GM21515 (cell line): ENCODE measurements at regions not wholly inside any gene's neighbourhood (a gene's known extent, or its start where the extent isn't known, plus 50 kb on each side); places are given as distances from the start of the nearest gene placed in this dataset.
"Not testable (repeated sequence)": the region's sequence is repeated elsewhere in the genome, so short reads cannot be mapped to it uniquely, and the experiment has no call there.

Experiments
- ATAC-seq: cut with Tn5 transposase; IDR thresholded peaks from one replicate; pipeline ENCODE4 v1.9.1; 2021; ENCODE audit not compliant: unreplicated experiment

DNA sequence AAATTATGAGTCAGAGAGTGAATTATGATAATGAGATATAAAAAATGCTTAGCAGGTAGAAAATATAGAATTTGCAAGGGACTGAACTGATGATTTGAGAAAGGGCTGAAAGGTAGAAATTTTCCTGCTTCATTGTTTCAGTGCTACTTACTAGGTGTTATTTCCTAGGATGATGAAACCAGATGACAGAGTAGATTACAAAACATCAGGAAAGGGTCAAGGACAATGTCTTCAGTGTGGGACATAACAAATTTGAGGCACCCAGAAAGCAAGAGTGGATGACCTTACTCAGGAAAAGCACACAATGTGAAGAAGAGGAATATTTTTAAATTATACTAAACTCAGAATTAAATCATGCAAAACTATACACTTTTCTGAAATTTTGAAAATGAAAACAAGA, 102.1 kb downstream of the SHCBP1 start:
- no peak for ATAC-seq

DNA sequence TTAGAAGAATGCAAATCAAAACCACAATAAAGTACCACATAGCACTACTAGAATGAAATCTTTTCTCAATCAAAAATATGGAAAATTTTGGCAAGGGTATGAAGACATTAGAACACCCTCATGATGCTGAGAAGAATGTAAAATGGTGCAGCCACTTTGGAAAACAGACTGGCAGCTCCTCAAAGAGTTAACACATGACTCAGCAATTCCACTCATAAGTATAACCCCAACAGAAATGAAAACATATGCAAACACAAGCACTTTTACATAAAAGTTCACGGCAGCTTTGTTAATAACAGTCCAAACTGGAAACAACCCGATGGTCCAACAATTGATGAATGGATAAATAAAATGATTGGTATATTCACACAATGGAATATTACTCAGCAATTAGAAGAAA, 124.5 kb downstream of the SHCBP1 start:
- no peak for ATAC-seq

DNA sequence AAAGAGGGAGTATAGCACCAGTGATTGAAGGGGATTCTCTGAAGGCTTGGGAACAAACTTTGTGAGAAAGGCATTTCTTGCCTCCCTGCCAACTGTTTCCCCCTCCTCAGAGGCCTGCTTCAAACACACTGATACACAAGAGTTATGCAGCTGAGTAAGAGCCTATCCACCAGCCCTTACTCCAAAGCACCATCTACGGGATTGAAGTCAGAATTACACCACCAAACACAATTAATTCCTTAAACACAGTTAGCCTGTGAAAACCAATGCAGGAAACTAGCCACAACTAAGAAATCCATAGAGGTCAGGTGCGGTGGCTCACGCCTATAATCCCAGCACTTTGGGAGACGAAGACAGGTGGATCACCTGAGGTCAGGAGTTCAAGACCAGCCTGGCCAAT, 138.3 kb downstream of the SHCBP1 start:
- no peak for ATAC-seq

DNA sequence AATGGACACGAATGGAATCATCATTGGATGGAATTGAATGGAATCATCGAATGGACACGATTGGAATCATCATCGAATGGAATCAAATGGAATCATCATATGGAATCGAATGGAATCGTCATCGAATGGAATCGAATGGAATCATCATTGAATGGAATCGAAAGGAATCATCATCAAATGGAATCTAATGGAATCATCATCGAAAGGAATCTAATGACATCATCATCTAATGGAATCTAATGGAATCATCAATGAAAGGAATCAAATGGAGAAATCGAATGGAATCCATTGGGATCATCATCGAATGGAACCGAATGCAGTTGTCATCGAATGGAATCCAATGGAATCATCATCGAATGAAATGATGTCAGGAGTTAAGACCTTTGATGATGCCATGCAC, 154.9 kb downstream of the SHCBP1 start:
- ATAC-seq: no peak

DNA sequence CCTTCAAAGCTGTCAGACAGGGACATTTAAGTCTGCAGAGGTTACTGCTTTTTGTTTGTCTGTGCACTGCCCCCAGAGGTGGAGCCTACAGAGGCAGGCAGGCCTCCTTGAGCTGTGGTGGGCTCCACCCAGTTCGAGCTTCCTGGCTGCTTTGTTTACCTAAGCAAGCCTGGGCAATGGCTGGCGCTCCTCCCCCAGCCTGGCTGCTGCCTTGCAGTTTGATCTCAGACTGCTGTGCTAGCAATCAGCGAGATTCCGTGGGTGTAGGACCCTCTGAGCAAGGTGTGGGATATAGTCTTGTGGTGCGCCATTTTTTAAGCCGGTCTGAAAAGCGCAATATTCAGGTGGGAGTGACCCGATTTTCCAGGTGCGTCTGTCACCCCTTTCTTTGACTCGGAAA, 166.4 kb downstream of the SHCBP1 start:
- ATAC-seq: not testable (repeated sequence)

DNA sequence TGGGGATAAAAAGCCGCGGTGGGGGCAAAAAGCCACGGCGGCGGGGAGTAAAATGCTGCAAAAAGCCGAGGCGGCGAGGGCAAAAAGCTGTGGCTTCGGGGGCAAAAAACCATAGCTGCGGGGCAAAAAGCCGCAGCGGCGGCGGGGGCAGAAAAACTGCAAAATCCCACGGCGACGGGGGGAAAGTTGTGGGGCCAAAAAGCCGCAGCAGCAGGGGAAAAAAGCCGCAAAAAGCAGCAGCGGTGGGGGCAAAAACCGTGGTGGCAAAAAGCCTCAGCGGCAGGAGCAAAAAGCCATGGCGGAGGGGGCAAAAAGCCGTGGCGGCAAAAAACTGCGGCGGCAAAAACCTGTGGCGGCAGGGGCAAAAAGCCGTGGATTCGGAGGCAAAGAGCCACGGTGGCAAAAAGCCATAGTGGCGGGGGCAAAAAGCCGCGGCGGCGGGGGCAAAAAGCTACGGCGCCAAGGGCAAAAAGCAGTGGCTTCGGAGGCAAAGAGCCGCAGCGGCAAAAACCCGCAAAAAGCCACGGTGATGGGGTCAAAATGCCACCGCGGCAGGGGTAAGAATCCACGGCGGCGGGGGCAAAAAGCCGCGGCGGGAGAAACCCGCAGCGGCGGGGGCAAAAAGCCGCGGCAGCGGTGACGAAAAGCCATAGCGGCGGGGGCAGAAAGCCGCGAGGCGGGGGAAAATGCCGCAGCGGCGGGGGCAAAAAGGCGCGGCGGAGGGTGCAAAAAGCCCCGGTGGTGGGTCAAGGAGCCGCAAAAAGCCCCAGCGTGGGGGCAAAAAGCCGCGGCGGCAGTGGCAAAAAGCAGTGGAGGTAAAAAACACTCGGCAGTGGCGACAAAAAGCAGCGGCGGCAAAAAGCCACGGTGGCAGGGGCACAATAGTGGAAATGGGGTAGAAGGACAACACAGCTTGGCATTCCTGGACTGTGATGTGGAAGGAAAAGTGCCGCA, 192.8 kb downstream of the SHCBP1 start:
- no peak for ATAC-seq

DNA sequence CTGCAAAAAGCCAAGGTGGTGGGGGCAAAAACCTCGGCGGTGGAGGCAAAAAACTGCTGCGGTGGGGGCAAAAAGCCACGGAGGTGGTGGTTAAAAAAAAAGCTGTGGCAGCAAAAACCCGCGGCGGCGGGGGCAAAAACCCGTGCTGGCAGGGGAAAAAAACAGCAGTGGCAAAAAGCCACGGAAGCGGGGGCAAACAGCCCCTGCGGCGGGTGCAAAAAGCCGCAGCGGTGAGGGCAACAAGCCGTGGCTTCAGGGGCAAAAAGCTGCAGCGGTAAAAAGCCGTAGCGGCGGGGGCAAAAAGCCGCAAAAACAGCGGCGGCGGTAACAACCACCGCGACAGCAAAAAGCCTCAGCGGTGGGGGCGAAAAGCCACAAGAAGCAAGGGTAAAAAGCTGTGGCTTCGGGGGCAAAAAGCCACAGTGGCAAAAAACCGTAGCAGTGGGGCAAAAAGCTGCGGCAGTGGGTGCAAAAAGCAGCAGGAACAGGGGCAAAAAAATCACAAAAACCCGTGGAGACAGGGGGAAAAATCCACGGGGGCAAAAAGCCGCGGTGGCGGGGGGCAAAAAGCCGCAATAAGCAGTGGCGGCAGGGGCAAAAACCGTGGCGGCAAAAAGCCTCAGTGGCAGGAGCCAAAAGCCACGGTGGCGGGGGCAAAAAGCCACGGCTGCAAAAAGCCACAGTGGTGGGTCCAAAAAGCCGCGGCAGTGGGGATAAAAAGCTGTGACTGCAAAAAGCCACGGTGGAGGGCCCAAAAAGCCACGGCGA, 193.7 kb downstream of the SHCBP1 start:
- ATAC-seq: no peak

DNA sequence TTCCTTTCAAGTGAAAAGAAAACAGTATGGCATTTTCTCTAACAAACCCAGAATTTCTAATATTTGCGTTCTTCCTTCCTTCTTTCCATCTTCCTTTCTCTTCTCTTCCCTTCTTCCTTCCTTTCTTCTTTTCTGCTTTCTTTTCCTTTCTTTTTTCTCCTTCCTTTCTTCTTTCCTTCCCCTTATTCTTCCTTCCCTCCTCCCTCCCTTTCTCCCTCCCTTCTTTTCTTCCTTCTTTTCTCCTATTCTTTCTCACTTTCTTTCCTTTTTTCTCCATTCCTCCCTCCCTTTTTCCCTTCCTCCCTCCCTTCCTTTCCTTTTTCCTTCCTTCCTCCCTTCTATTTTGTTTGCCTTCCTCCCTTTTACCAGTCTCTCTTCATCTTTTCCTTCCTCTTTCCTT, 194.8 kb downstream of the SHCBP1 start:
- ATAC-seq: no peak

DNA sequence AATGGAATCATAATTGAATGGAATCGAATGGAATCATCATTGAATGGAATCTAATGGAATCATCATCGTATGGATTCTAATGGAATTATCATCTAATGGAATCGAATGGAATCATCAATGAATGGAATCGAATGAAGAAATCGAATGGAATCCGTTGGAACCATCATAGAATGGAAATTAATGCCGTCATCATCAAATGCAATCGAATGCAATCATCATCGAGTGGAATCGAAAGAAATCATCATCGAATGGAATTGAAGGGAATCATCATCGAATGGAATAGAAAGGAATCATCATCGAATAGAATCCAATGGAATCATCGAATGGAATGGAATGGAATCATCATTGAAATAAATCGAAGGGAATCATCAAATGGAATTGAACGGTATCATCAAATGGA, 217.2 kb downstream of the SHCBP1 start:
- ATAC-seq: no peak

DNA sequence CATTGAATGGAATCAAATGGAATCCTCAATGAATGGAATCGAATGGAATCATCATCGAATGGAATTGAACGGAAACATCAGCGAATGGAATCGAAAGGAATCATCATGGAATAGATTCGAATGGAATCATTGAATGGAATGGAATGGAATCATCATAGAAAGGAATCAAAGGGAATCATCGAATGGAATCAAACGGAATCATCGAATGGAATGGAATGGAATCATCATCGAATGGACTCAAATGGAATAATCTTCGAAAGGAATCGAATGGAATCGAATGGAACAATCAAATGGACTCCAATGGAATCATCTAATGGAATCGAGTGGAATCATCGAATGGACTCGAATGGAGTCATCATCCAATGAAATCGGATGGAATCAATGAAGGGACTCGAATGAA, 222.6 kb downstream of the SHCBP1 start:
- ATAC-seq: not testable (repeated sequence)

DNA sequence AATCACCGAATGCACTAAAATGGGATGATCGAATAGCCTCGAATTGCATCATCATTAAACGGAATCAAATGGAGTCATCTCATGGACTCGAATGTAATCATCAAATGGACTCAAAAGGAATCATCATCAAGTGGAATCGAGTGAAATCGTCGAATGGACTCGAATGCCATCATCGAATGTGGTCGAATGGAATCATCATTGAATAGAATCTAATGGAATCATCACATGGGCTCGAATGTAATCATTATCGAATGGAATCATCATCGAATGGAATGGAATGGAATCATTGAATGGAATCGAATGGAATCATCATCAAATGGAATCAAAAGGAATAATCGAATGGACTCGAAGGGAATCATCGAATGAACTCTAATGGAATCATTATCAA, 224.3 kb downstream of the SHCBP1 start:
- ATAC-seq: not testable (repeated sequence)

DNA sequence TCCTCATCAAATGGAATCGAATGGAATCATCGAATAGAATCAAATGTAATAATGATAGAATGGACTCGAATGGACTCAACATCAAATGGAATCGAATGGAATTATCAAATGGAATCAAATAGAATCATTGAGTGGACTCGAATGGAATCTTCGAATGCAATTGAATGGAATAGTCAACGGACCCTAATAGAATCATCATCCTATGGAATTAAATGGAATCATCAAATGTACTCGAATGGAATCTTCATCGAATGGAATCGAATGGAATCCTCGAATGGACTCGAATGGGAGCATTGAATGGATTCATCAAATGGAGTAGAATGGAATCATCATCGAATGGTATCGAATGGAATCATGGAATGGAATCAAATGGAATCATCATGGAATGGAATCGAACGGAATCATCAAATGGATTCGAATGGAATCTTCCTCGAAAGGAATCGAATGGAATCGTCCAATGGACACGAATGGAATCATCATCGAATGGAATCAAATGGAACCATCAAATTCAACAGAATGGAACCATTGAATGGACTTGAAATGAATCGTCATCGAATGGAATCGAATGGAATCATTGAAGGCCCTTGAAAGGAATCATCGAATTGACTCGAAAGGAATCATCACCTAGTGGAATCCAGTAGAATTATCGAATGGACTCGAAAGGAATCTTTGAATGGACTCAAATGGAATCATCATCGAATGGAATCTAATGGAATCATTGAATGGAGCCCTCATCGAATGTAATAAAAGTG, 224.9 kb downstream of the SHCBP1 start:
- not testable (repeated sequence) for ATAC-seq

DNA sequence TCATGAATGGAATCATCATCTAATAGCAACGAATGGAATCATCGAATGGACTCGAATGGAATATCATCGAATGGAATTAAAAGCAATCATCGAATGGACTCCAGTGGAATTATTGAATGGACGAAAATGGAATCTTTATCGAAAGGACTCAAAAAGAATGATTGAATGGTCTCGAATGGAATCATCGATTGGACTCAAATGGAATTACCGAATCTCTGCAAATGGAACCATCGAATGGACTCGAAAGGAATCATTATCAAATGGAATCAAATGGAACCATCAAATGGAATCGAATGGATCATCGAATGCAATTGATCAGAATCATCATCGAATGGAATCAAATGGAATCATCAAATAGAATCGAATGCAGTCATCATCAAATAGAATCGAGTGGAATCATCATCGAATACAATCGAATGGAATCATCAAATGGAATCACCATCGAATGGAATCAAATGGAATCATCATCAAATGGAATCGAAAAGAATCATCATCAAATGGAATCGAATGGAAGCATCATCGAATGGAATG, 225.7 kb downstream of the SHCBP1 start:
- not testable (repeated sequence) for ATAC-seq

DNA sequence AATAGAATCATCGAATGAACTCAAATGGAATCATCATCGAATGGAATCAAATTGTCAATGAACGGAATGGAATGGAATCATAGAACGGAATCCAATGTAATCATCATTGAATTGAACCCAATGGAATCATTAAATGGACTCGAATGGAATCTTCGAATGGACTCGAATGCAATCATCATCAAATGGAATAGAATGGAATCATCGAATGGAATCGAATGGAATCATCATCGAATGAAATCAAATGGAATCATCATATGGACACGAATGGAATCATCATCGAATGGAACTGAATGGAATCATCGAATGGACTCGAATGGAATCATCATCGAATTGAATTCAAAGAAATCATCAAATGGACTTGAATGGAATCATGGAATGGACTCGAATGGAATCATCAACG, 226.2 kb downstream of the SHCBP1 start:
- not testable (repeated sequence) for ATAC-seq

DNA sequence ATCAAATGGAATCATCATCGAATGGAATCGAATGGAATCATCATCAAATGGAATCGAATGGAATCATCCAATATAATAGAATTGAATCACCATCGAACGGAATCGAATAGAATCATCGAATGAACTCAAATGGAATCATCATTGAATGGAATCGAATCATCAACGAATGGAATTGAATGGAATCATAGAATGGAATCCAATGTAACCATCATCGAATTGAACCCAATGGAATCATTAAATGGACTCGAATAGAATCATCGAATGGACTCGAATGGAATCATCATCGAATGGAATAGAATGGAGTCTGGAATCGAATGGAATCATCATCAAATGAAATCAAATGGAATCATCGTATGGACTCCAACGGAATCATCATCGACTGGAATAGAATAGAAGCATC, 227.0 kb downstream of the SHCBP1 start:
- ATAC-seq: not testable (repeated sequence)

DNA sequence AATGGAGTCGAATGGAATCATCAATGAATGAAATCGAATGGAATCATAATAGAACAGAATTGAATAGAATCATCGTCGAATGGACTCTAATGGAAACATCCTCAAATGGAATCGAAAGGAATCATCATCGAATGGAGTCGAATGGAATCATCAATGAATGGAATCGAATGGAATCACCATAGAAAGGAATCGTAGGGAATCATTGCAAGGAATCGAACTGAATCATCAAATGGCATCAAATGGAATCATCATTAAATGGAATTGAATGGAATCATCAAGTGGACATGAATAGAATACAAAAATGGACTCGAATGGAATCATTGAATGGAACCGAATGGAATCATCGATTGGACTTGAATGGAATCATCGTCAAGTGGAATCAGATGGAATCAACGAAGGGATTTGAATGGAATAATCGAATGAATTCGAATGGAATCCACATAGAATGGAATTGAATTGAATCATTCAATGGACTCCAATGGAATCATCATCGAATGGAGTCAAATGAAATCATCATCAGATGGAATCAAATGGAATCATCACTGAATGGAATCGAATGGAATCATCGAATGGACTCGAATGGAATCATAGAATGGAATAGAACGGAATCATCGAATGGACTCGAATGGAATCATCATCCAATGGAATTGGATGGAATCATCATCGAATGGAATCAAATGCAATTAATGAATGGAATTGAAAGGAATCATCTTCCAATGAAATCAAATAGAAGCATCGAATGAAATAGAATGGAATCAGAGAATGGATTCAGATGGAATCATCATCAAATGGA, 228.1 kb downstream of the SHCBP1 start:
- ATAC-seq: not testable (repeated sequence)

DNA sequence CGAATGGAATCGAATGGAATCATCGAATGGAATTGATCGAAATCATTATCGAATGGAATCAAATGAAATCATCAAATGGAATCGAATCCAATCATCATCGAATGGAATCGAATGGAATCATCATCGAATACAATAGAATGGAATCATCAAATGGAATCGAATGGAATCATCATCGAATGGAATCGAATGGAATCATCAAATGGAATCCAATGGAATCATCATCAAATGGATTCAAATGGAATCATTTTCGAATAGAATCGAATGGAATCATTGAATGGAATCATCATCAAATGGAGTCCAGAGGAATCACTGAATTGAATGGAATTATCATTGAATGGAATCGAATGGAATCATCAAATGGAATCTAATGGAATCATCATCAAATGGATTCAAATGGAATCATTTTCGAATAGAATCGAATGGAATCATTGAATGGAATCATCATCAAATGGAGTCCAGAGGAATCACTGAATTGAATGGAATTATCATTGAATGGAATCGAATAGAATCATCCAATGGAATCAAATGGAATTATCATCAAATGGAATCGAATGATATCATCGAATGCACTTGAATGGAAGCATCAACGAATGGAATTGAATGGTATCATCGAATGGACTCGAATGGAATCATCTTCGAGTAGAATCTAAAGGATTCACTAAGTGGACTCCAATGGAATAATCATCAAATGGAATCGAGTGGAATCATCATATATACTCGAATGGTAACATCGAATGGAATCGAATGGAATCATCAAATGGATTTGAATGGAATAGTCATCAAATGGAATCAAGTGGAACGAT, 230.3 kb downstream of the SHCBP1 start:
- ATAC-seq: not testable (repeated sequence)

DNA sequence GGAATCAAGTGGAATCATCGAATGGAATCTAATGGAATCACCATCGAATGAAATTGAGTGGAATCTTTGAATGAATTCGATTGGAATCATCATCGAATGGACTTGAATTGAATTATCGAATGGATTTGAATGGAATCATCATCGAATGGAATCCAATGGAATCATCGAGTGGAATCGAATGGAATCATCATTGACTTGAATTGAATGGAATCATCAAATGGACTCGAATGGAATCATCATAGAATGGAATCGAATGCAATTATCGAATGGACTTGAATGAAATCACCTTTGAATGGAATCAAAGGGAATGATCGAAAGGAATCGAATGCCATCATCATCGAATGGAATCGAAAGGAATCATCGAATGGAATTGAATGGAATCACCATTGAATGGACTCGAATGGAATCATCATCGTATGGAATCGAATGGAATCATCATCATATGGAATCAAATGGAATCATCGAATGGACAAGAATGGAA, 231.6 kb downstream of the SHCBP1 start:
- ATAC-seq: not testable (repeated sequence)

DNA sequence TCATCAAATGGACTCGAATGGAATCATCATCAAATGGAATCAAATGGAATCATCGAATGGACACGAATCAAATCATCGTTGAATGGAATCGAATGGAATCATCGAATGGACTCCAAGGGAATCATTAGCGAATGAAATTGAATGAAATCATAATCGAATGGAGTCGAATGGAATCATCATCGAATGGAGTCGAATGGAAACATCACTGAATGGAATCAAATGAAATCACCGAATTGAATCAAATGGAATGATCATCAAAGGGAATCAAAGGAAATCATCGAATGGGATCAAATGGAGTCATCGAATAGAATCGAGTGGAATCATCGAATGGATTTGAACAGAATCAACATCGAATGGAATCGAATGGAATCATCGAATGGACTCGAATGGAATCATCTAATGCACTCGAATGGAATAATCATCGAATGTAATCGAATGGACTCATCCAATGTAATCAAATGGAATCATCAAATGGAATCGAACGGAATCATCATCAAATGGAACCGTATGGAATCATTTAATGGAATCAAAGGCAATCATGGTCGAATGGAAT, 232.2 kb downstream of the SHCBP1 start:
- not testable (repeated sequence) for ATAC-seq
